ENCODE measurements at regions not wholly inside any gene's neighbourhood (a gene's known extent, or its start where the extent isn't known, plus 50 kb on each side); places are given as distances from the start of the nearest gene placed in this dataset.

GRCh38 chr20:43244647-43245046 lies 54.9 kb upstream of the PTPRT start:
- no peak for TF ChIP-seq EZH2 (IDR thresholded peaks at IDR 0.05; ENCODE audit: low read length, unreplicated experiment)
- TF ChIP-seq CTCF (conservative IDR thresholded peaks at IDR 0.05; ENCODE audit: low read depth, low read length): no peak
